H1 (cell line): ENCODE measurements at regions not wholly inside any gene's neighbourhood (a gene's known extent, or its start where the extent isn't known, plus 50 kb on each side); places are given as distances from the start of the nearest gene placed in this dataset.

Experiments used
- CTCF ChIA-PET: fragments of 300-600 bp; sonication (Branson Sonifier 250); formaldehyde crosslinking; loops from one replicate; lab custom pipeline; 2021; ENCODE audit not compliant: partially characterized antibody; lab: Charles Lee
- POLR2A ChIA-PET: fragments of 300-600 bp; sonication (Branson Sonifier 250); formaldehyde crosslinking; loops from one replicate; lab custom pipeline; 2021; ENCODE audit warnings: inconsistent platforms; ENCODE audit not compliant: partially characterized antibody; lab: Charles Lee
- DNase-seq, 2 experiments: peaks; one replicate each; pipeline versions ENCODE4 v3.0.0 to v3.0.0-alpha.2; 2010 to 2022; ENCODE audit warnings: low spot score in 2 of 2, low read depth in 1 of 2, mixed read lengths in 1 of 2
- FAIRE-seq: peaks from 2 replicates; lab custom pipeline; 2011; peaks lifted over from hg19 to GRCh38; lab: Jason Lieb, UNC
- H2AFZ ChIP-seq: 2 replicates; pipeline ENCODE4 v1.8.1; 2012; ENCODE audit warnings: low read length, inconsistent platforms
- H2AK5ac ChIP-seq: 2 replicates; pipeline ENCODE4 v1.6.1; 2013; ENCODE audit warnings: low read depth, low read length
- H2BK120ac ChIP-seq: replicated peaks from 2 replicates; pipeline ENCODE3; 2013; ENCODE audit warnings: low read depth, low read length, inconsistent platforms
- H2BK12ac ChIP-seq: 2 replicates; pipeline ENCODE4 v1.6.1; 2013; ENCODE audit warnings: low read depth, low read length
- H2BK15ac ChIP-seq: 2 replicates; pipeline ENCODE4 v1.6.1; 2013; ENCODE audit warnings: low read length
- H2BK20ac ChIP-seq: 2 replicates; pipeline ENCODE4 v1.6.1; 2013; ENCODE audit warnings: low read length
- H2BK5ac ChIP-seq: 2 replicates; pipeline ENCODE4 v1.6.1; 2013; ENCODE audit warnings: low read depth, low read length
- H3K14ac ChIP-seq: 2 replicates; pipeline ENCODE4 v1.6.1; 2013; ENCODE audit warnings: inconsistent platforms; ENCODE audit not compliant: insufficient read length
- H3K18ac ChIP-seq: 2 replicates; pipeline ENCODE4 v1.6.1; 2013; ENCODE audit warnings: low read length; ENCODE audit errors: extremely low read depth
- H3K23ac ChIP-seq: 2 replicates; pipeline ENCODE4 v1.6.1; 2013; ENCODE audit warnings: inconsistent platforms; ENCODE audit not compliant: insufficient read length
- H3K23me2 ChIP-seq: 2 replicates; pipeline ENCODE4 v1.6.1; 2013; ENCODE audit warnings: low read depth, low read length
- H3K27ac ChIP-seq: 2 replicates; pipeline ENCODE4 v1.6.1; 2011; ENCODE audit warnings: low read depth, low read length, inconsistent platforms
- H3K27me3 ChIP-seq, 4 experiments: replicated peaks in 1 of 4; 1 replicate in 1 of 4; 2 replicates in 3 of 4; pipeline versions ENCODE4 v1.6.1 to v1.8.1; 2011 to 2013; ENCODE audit warnings: low read length in 3 of 4, mild to moderate bottlenecking in 3 of 4, inconsistent platforms in 2 of 4, mixed read lengths in 2 of 4, moderate library complexity in 1 of 4; ENCODE audit not compliant: control insufficient read depth in 3 of 4, insufficient read depth in 3 of 4; ENCODE audit errors: extremely low read depth in 1 of 4
- H3K36me3 ChIP-seq, 4 experiments: 2 replicates each; pipeline versions ENCODE4 v1.6.1 to v1.8.1; 2011 to 2013; ENCODE audit warnings: mild to moderate bottlenecking in 4 of 4, low read length in 3 of 4, moderate library complexity in 2 of 4, control low read depth in 1 of 4, inconsistent platforms in 1 of 4; ENCODE audit not compliant: insufficient read depth in 4 of 4, control insufficient read depth in 2 of 4
- H3K4ac ChIP-seq: replicated peaks from 2 replicates; pipeline ENCODE3; 2013; ENCODE audit warnings: low read length, low read depth, mixed read lengths, inconsistent platforms; ENCODE audit not compliant: insufficient read length
- H3K4me1 ChIP-seq, 4 experiments: replicated peaks in 1 of 4; 1 replicate in 1 of 4; 2 replicates in 3 of 4; pipeline versions ENCODE4 v1.6.1 to v1.8.1; 2011 to 2013; ENCODE audit warnings: low read length in 3 of 4, inconsistent platforms in 2 of 4, mixed read lengths in 1 of 4; ENCODE audit not compliant: insufficient read depth in 4 of 4, control insufficient read depth in 3 of 4
- H3K4me2 ChIP-seq, 2 experiments: 2 replicates each; pipeline versions ENCODE4 v1.6.1 to v1.8.1; 2011 to 2013; ENCODE audit warnings: low read depth in 2 of 2, low read length in 2 of 2, control low read depth in 1 of 2, inconsistent platforms in 1 of 2, mild to moderate bottlenecking in 1 of 2; ENCODE audit not compliant: insufficient read depth in 1 of 2
- H3K4me3 ChIP-seq, 4 experiments: fragments of 200-600, 300-600 bp in 1 of 4; sonication (generic), shearing (Covaris generic), sonication (Bioruptor Twin) in 1 of 4; 2 replicates each; pipeline versions ENCODE4 v1.5.1 to v1.8.1; 2011 to 2016; ENCODE audit warnings: low read length in 4 of 4, low read depth in 3 of 4, control low read depth in 2 of 4, inconsistent platforms in 2 of 4, mild to moderate bottlenecking in 2 of 4, mixed read lengths in 1 of 4, moderate library complexity in 1 of 4; ENCODE audit not compliant: insufficient read depth in 2 of 4; ENCODE audit errors: extremely low read depth in 1 of 4
- H3K56ac ChIP-seq: replicated peaks from 2 replicates; pipeline ENCODE3; 2013; ENCODE audit warnings: low read depth, mild to moderate bottlenecking, mixed read lengths, low read length, inconsistent platforms; ENCODE audit not compliant: insufficient read length
- H3K79me1 ChIP-seq: 2 replicates; pipeline ENCODE4 v1.6.1; 2013; ENCODE audit warnings: low read depth, low read length, control low read depth
- H3K79me2 ChIP-seq, 2 experiments: 2 replicates each; pipeline versions ENCODE4 v1.6.1 to v1.8.1; 2012 to 2013; ENCODE audit warnings: low read length in 2 of 2, mild to moderate bottlenecking in 2 of 2, inconsistent platforms in 1 of 2; ENCODE audit not compliant: insufficient read depth in 2 of 2, control insufficient read depth in 1 of 2
- H3K9ac ChIP-seq, 4 experiments: replicated peaks in 1 of 4; 1 replicate in 1 of 4; 2 replicates in 3 of 4; pipeline versions ENCODE4 v1.6.1 to v1.8.1; 2011 to 2013; ENCODE audit warnings: low read depth in 3 of 4, low read length in 3 of 4, control low read depth in 2 of 4, mild to moderate bottlenecking in 2 of 4, moderate library complexity in 2 of 4, inconsistent platforms in 1 of 4; ENCODE audit errors: extremely low read depth in 1 of 4
- H3K9me3 ChIP-seq, 2 experiments: 2 replicates each; pipeline versions ENCODE4 v1.6.1 to v1.8.1; 2012 to 2013; ENCODE audit warnings: mild to moderate bottlenecking in 2 of 2, moderate library complexity in 2 of 2, control low read depth in 1 of 2, inconsistent platforms in 1 of 2, low read depth in 1 of 2, low read length in 1 of 2, mixed read lengths in 1 of 2; ENCODE audit not compliant: insufficient read depth in 2 of 2
- H4K20me1 ChIP-seq, 2 experiments: replicated peaks in 1 of 2; 2 replicates each; pipeline versions ENCODE3 to v1.8.1; 2011 to 2013; ENCODE audit warnings: inconsistent platforms in 2 of 2, low read length in 2 of 2, mild to moderate bottlenecking in 1 of 2; ENCODE audit not compliant: insufficient read depth in 2 of 2, control insufficient read depth in 1 of 2
- H4K5ac ChIP-seq: 2 replicates; pipeline ENCODE4 v1.6.1; 2013; ENCODE audit warnings: low read length, low read depth, mixed read lengths, inconsistent platforms; ENCODE audit not compliant: insufficient read length
- H4K8ac ChIP-seq: 2 replicates; pipeline ENCODE4 v1.8.0; 2013; ENCODE audit warnings: mild to moderate bottlenecking, moderate library complexity, low read length, inconsistent platforms; ENCODE audit not compliant: insufficient read depth; ENCODE audit errors: extremely low read depth
- H4K91ac ChIP-seq: replicated peaks from 2 replicates; pipeline ENCODE3; 2013; ENCODE audit warnings: low read length, mixed read lengths, inconsistent platforms; ENCODE audit not compliant: insufficient read length
- CEBPB ChIP-seq: IDR thresholded peaks from 2 replicates; pipeline ENCODE4 v1.6.1; 2012; ENCODE audit warnings: low read depth, low read length
- HDAC6 ChIP-seq: IDR thresholded peaks from one replicate; pipeline ENCODE4 v1.7.1; 2012; ENCODE audit warnings: low read depth, mild to moderate bottlenecking, inconsistent platforms, low read length, moderate library complexity
- JUND ChIP-seq: IDR thresholded peaks from 2 replicates; pipeline ENCODE4 v1.6.1; 2011; ENCODE audit warnings: mild to moderate bottlenecking, improper control_type of control experiment, low read length
- PHF8 ChIP-seq: fragments of 200-600 bp; sonication (generic); conservative IDR thresholded peaks from 2 replicates; pipeline ENCODE4 v1.7.1; 2012; ENCODE audit warnings: low read depth, mild to moderate bottlenecking, inconsistent platforms, low read length, moderate library complexity
- RAD21 ChIP-seq, 2 experiments: IDR thresholded peaks in 1 of 2; conservative IDR thresholded peaks in 1 of 2; 2 replicates each; pipeline ENCODE4 v1.6.1; 2011; ENCODE audit warnings: low read depth in 2 of 2, low read length in 2 of 2, improper control_type of control experiment in 1 of 2, inconsistent platforms in 1 of 2, mild to moderate bottlenecking in 1 of 2, moderate library complexity in 1 of 2
- SAP30 ChIP-seq: fragments of 300-600 bp; sonication (generic); IDR thresholded peaks from 2 replicates; pipeline ENCODE4 v1.7.1; 2012; ENCODE audit warnings: low read length, moderate library complexity, mild to moderate bottlenecking, inconsistent platforms; ENCODE audit not compliant: insufficient read depth, insufficient replicate concordance
- SIX5 ChIP-seq: IDR thresholded peaks from 2 replicates; pipeline ENCODE4 v1.6.1; 2011; ENCODE audit warnings: mild to moderate bottlenecking, low read depth, low read length
- TCF12 ChIP-seq: IDR thresholded peaks from 2 replicates; pipeline ENCODE4 v1.6.1; 2011; ENCODE audit warnings: low read depth, mild to moderate bottlenecking, low read length
- ZNF274 ChIP-seq: IDR thresholded peaks from 2 replicates; pipeline ENCODE4 v1.7.0; 2012; ENCODE audit warnings: low read length, borderline replicate concordance; ENCODE audit errors: extremely low read depth
- WGBS, 2 experiments: shearing (Covaris generic) in 1 of 2; methylation state at CpG; one replicate each; pipeline versions ENCODE4 v1.1.6 to v1.1.7; 2013 to 2015; ENCODE audit warnings: low lambda C conversion rate in 2 of 2, mixed read lengths in 2 of 2, inconsistent platforms in 1 of 2, low coverage in 1 of 2, missing lambda C conversion rate in 1 of 2; ENCODE audit not compliant: insufficient replicate concordance in 2 of 2, insufficient coverage in 1 of 2, insufficient read length in 1 of 2; ENCODE audit errors: extremely low coverage in 1 of 2, missing lambda C conversion rate in 1 of 2; 5-methylcytosine and 5-hydroxymethylcytosine counted together
- TF ChIP-seq, protein P1 (sequence below): IDR thresholded peaks from 2 replicates; pipeline ENCODE4 v1.6.1; 2011; ENCODE audit warnings: low read length, improper control_type of control experiment
- TF ChIP-seq, protein P2 (sequence below): IDR thresholded peaks from 2 replicates; pipeline ENCODE4 v1.6.1; 2012; ENCODE audit warnings: low read length, inconsistent platforms

- no peaks in the 10 kb centered on the region for H3K79me1 ChIP-seq
- no peak overlapping the region for H3K4me3 ChIP-seq
- no peak overlapping the region for H2AFZ ChIP-seq
- ChIA-PET POLR2A (no interaction called here), CTCF (interaction anchor here (1.3 kb wide), 1 partner anchor 391 kb away, joined by 3 read pairs; no protein-coding TSS in a partner anchor)
- DNase-seq (no peak), FAIRE-seq (no peak)
- no peak overlapping the region for H3K18ac ChIP-seq
- no peaks in the 10 kb centered on the region for H3K79me2 ChIP-seq
- H3K4ac ChIP-seq: no peak overlapping the region
- no peak overlapping the region for H3K4me2 ChIP-seq
- no peak overlapping the region for H3K9ac ChIP-seq
- H2BK5ac ChIP-seq: no peak overlapping the region
- H4K20me1 ChIP-seq: no peaks in the 10 kb centered on the region
- no peak overlapping the region for H4K91ac ChIP-seq
- H3K9me3 ChIP-seq: no peaks in the 10 kb centered on the region
- WGBS, 2 experiments: 85% methylated on average over 1 of the region's 1 CpG; no CpG with 5 or more reads in 1 of the 2 experiments
- H3K23ac ChIP-seq: no peak overlapping the region
- H3K14ac ChIP-seq: no peak overlapping the region
- no peak overlapping the region for H2AK5ac ChIP-seq
- no peak overlapping the region for H3K56ac ChIP-seq
- no peak overlapping the region for H2BK120ac ChIP-seq
- no peak overlapping the region for H4K5ac ChIP-seq
- peaks cover 1% of the 10 kb centered on the region; the same call in 1 of the 2 replicates for H3K23me2 ChIP-seq
- H2BK15ac ChIP-seq: no peak overlapping the region
- H2BK20ac ChIP-seq: no peak overlapping the region
- no peak overlapping the region for H4K8ac ChIP-seq
- no peak overlapping the region for H3K27ac ChIP-seq
- no peaks in the 10 kb centered on the region for H3K27me3 ChIP-seq
- H3K4me1 ChIP-seq: peaks cover 0 to 2% (median 0%) of the 10 kb centered on the region in 4 experiments; a peak in 1 of 7 replicates
- H3K36me3 ChIP-seq: no peaks in the 10 kb centered on the region
- no peak overlapping the region for H2BK12ac ChIP-seq
- TF ChIP-seq CEBPB (no peak), SIX5 (no peak), PHF8 (no peak), TCF12 (no peak), JUND (no peak), HDAC6 (no peak), ZNF274 (no peak), RAD21 (IDR thresholded peaks at IDR 0.05 in 1 of 2, conservative IDR thresholded peaks at IDR 0.05 in 1 of 2; ENCODE audit: low read depth in 2 of 2, low read length in 2 of 2) (no peak), SAP30 (no peak)
- TF ChIP-seq, protein P1, sequence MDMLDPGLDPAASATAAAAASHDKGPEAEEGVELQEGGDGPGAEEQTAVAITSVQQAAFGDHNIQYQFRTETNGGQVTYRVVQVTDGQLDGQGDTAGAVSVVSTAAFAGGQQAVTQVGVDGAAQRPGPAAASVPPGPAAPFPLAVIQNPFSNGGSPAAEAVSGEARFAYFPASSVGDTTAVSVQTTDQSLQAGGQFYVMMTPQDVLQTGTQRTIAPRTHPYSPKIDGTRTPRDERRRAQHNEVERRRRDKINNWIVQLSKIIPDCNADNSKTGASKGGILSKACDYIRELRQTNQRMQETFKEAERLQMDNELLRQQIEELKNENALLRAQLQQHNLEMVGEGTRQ: no peak
- TF ChIP-seq, protein P2, sequence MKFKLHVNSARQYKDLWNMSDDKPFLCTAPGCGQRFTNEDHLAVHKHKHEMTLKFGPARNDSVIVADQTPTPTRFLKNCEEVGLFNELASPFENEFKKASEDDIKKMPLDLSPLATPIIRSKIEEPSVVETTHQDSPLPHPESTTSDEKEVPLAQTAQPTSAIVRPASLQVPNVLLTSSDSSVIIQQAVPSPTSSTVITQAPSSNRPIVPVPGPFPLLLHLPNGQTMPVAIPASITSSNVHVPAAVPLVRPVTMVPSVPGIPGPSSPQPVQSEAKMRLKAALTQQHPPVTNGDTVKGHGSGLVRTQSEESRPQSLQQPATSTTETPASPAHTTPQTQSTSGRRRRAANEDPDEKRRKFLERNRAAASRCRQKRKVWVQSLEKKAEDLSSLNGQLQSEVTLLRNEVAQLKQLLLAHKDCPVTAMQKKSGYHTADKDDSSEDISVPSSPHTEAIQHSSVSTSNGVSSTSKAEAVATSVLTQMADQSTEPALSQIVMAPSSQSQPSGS: no peak
These were observed 351.5 kb upstream of the ZP4 start for GRCh38 chr1:238242181-238242580.
